Stomach smooth muscle (tissue), 2 donors: ENCODE measurements at regions not wholly inside any gene's neighbourhood (a gene's known extent, or its start where the extent isn't known, plus 50 kb on each side); places are given as distances from the start of the nearest gene placed in this dataset.

ENCODE experiments used
- H3K27ac ChIP-seq: one replicate; pipeline ENCODE4 v1.7.0; 2013; ENCODE audit warnings: mild to moderate bottlenecking, low read length, inconsistent platforms
- H3K27me3 ChIP-seq, 2 donors: one replicate each; pipeline ENCODE4 v1.7.0; 2013; ENCODE audit warnings: low read length in 2 of 2; ENCODE audit not compliant: insufficient read depth in 2 of 2, control insufficient read depth in 1 of 2
- H3K36me3 ChIP-seq, 2 donors: one replicate each; pipeline ENCODE4 v1.7.0; 2013; ENCODE audit warnings: low read length in 2 of 2; ENCODE audit not compliant: control insufficient read depth in 2 of 2, insufficient read depth in 2 of 2
- H3K4me1 ChIP-seq: one replicate; pipeline ENCODE4 v1.7.0; 2013; ENCODE audit warnings: low read length; ENCODE audit not compliant: control insufficient read depth, insufficient read depth
- H3K4me3 ChIP-seq, 2 donors: one replicate each; pipeline ENCODE4 v1.7.0; 2013; ENCODE audit warnings: low read length in 2 of 2
- H3K9ac ChIP-seq, 2 donors: one replicate each; pipeline ENCODE4 v1.7.0; 2013; ENCODE audit warnings: low read length in 2 of 2, mild to moderate bottlenecking in 1 of 2
- H3K9me3 ChIP-seq, 2 donors: one replicate each; pipeline ENCODE4 v1.7.0; 2013; ENCODE audit warnings: low read length in 2 of 2; ENCODE audit not compliant: control insufficient read depth in 2 of 2
- donor health status: healthy.
- donor health status: Pancreatic carcinoma.

DNA sequence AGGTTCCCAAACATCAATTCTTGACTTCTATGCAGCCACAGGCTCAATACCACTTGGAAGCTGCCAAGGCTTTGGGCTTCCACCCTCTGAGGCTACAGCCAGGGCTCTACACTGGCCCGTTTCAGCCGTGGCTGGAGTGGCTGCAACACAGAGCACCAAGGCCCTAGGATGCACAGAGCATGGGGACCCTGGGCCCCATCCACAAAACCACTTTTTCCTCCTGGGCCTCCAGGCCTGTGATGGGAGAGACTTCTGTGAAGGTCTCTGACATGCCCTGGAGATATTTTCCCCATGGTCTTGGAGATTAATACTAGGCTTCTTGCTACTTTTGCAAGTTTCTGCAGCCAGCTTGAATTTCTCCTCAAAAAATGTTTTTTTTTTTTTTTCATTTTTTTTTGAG lies 655.4 kb upstream of the ZP4 start:
- no peaks in the 10 kb centered on the region for H3K9me3 ChIP-seq
- H3K27ac ChIP-seq = no peak overlapping the region
- no peaks in the 10 kb centered on the region for H3K27me3 ChIP-seq
- no peak overlapping the region for H3K9ac ChIP-seq
- H3K36me3 ChIP-seq = no peaks in the 10 kb centered on the region
- no peak overlapping the region for H3K4me3 ChIP-seq
- H3K4me1 ChIP-seq = no peaks in the 10 kb centered on the region

DNA sequence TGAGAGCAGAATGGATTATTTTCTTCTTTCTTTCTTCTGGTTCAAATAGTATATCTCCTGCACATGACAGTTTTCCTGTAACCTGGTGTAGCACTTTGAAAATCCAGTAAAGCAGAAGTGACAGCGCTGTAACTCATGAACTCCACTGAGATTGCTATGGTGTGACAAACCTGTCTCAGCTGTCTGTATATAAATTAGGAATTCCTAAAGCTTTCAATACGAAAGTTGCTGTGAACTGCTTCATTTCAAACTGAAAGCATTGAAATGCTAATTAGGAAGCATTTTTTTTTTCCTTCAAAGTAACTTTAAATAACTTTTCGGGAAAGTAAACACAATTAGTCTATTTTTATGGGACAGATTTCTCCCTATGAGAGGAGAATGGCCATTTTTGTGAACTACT lies 646.9 kb upstream of the ZP4 start:
- H3K27ac ChIP-seq = no peak overlapping the region
- H3K4me3 ChIP-seq = no peak overlapping the region
- no peaks in the 10 kb centered on the region for H3K4me1 ChIP-seq
- no peaks in the 10 kb centered on the region for H3K27me3 ChIP-seq
- H3K9me3 ChIP-seq = no peaks in the 10 kb centered on the region
- H3K36me3 ChIP-seq = no peaks in the 10 kb centered on the region
- no peak overlapping the region for H3K9ac ChIP-seq

DNA sequence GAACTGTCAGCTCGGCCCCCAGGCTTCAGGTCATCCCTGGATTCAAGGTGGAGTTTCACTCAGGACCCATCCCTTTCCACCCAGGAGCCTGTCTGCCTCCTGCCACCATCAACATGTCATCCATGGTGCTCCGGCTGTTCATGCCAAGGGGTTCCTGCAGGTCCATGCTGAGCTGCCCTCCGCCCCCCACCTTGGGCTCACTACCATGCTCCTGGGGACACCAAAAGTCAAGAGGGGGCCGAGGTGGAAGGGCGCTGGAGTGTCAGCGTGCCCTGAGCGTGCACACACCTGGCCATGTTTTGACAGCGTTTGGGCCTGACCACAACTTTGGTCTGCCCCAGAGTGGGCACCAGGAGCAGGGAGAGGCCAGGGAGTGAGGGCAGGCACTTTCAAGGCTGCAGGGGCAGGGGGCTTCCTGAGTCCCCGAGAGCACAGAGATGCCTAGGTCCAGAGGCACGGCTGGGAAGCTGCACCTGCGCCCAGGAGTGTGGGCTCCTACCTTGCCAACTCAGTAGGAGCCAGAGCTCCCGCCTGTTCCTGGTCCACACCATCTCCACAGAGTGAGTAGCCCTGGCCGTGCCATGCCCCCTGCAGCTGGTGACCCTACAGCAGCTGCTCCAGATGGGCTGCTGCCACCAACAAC lies 639.6 kb upstream of the ZP4 start:
- H3K9me3 ChIP-seq = no peaks in the 10 kb centered on the region
- no peaks in the 10 kb centered on the region for H3K4me1 ChIP-seq
- no peaks in the 10 kb centered on the region for H3K36me3 ChIP-seq
- H3K4me3 ChIP-seq = no peak overlapping the region
- H3K27ac ChIP-seq = no peak overlapping the region
- H3K27me3 ChIP-seq = no peaks in the 10 kb centered on the region
- H3K9ac ChIP-seq = no peak overlapping the region

DNA sequence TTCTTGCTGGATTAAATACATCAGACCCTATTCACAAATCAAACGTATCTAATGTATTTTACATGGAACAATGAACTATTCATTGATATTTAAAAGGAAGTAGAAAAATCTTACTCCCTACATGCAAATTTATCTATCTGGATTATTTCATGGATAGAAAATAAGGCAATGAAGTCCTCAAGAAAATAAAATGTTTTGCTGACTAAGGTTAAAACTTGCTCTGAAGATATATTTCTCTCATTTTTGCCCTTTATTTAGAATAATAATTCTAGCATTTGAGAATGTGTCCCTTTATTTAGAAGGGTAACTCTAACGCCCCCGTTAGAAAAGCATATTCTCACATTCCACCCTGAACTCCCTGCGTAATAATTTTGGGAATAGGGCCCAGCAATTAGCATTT lies 627.0 kb upstream of the ZP4 start:
- no peaks in the 10 kb centered on the region for H3K4me1 ChIP-seq
- no peak overlapping the region for H3K27ac ChIP-seq
- no peaks in the 10 kb centered on the region for H3K27me3 ChIP-seq
- peaks cover 0 to 4% of the 10 kb centered on the region in 2 donors for H3K9me3 ChIP-seq
- H3K9ac ChIP-seq = no peak overlapping the region
- H3K4me3 ChIP-seq = no peak overlapping the region
- H3K36me3 ChIP-seq = no peaks in the 10 kb centered on the region

DNA sequence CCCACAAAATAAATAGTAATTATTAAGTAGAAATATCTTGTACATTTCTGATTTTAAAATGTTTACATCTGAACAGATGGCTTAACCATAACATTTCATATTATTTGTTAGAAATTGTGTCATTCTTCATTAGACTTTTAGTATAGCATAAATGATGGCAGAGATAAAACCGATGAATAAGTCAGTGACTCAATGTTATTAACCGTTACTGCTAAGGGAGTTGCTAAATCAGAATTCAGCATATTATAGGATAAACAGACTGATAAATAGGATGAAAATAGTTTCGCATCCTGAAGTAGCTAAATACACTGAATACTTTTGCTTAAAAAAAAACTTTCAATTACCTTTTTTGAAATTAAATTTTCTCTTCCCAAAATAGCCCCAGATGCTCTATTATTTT lies 610.6 kb upstream of the ZP4 start:
- no peaks in the 10 kb centered on the region for H3K27me3 ChIP-seq
- no peaks in the 10 kb centered on the region for H3K4me1 ChIP-seq

DNA sequence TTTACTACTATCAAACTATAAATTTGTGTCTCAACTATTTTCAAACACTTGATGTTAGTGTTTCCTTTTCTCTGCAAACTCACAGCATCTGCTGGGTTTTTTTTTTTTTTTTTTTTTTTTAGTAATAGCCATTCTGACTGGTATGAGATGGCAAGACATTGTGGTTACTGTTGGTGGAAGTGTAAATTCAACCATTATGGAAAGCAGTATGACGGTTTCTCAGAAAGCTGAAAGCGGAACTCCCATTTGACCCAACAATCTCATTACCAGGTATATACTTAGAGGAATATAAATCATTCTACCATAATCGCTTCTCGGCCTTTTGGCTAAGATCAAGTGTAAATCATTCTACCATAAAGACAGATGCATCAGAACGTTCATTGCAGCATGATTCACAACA lies 608.3 kb upstream of the ZP4 start:
- no peaks in the 10 kb centered on the region for H3K27me3 ChIP-seq
- no peak overlapping the region for H3K4me3 ChIP-seq
- no peak overlapping the region for H3K9ac ChIP-seq
- H3K36me3 ChIP-seq = no peaks in the 10 kb centered on the region
- no peaks in the 10 kb centered on the region for H3K4me1 ChIP-seq
- H3K27ac ChIP-seq = no peak overlapping the region
- H3K9me3 ChIP-seq = peaks cover 0 to 5% of the 10 kb centered on the region in 2 donors

More for the DNA sequence above, 610.6 kb upstream of the ZP4 start:
- no peaks in the 10 kb centered on the region for H3K36me3 ChIP-seq
- H3K4me3 ChIP-seq = no peak overlapping the region
- H3K9me3 ChIP-seq = peaks cover 0 to 5% of the 10 kb centered on the region in 2 donors
- H3K27ac ChIP-seq = no peak overlapping the region
- no peak overlapping the region for H3K9ac ChIP-seq

DNA sequence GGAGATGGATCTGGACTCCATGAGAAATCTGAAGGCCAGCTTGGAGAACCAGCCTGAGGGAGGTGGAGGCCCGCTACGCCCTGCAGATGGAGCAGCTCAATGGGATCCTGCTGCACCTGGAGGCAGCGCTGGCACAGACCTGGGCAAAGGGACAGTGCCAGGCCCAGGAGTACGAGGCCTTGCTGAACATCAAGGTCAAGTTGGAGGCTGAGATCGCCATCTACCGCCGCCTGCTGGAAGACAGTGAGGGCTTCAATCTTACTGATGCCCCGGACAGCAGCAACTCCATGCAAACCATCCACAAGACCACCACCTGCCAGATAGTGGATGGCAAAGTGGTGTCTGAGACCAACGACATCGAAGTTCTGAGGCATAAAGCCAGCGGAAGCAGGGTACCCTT lies 601.5 kb upstream of the ZP4 start:
- Histone ChIP-seq H3K9ac (no peak overlapping the region), H3K4me1 (no peaks in the 10 kb centered on the region), H3K27me3 (no peaks in the 10 kb centered on the region), H3K4me3 (no peak overlapping the region), H3K27ac (no peak overlapping the region), H3K36me3 (no peaks in the 10 kb centered on the region), H3K9me3 (no peaks in the 10 kb centered on the region)

DNA sequence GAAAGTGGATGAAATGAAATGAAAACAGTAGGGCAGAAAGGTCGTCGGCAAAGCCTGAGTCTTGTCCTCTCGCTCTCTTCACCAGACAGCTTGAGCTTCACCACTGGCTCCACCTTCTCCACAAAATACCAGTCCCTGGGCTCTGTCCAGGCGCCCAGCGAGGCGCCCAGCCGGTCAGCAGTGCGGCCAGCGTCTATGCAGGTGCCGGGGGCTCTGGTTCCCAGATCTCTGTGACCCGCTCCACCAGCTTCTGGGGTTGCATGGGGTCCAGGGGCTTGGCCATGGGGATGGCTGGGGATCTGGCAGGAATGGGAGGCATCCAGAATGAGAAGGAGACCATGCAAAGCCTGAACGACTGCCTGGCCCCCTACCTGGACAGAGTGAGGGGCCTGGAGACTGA lies 600.5 kb upstream of the ZP4 start:
- H3K27me3 ChIP-seq = no peaks in the 10 kb centered on the region
- H3K27ac ChIP-seq = no peak overlapping the region
- H3K9me3 ChIP-seq = no peaks in the 10 kb centered on the region
- no peak overlapping the region for H3K4me3 ChIP-seq
- no peaks in the 10 kb centered on the region for H3K36me3 ChIP-seq
- H3K4me1 ChIP-seq = no peaks in the 10 kb centered on the region
- H3K9ac ChIP-seq = no peak overlapping the region

DNA sequence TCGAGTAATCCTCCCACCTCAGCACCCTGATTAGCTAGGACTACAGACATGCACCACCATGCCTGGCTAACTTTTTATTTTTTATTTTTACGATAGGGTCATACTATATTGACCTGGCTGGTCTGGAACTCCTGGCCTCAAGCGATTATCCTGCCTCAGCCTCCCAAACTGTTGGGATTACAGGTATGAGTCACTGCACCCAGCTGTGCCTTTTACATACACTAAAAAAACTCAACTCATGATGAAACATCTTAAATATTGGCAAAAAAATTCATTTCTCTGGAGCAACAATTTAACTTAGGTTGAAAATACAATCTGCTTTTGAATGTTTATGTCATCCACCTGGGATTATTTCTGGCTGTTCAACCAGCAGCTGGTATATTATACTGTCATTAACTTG lies 598.3 kb upstream of the ZP4 start:
- Histone ChIP-seq H3K9ac (no peak overlapping the region), H3K4me1 (no peaks in the 10 kb centered on the region), H3K36me3 (no peaks in the 10 kb centered on the region), H3K9me3 (no peaks in the 10 kb centered on the region), H3K27me3 (no peaks in the 10 kb centered on the region), H3K4me3 (no peak overlapping the region), H3K27ac (no peak overlapping the region)

DNA sequence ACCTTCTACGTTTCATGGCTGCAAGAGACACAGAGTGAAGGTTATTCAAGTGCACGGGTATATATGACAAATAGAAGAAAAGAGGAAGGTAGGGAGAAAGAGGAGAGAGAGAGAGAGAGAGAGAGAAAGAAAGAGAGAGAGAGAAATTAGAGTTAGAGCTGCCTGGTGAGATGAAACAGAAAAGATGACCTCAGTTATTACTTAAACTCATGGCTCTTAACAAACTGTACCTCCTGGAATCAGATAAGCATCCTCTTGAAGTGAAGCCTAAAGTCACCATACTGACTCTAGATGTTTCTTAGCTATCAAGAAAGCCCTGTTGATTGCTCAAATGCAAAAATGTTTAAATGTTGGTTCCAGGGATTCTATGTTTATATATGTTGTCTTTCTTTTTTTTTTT lies 597.7 kb upstream of the ZP4 start:
- Histone ChIP-seq H3K27me3 (no peaks in the 10 kb centered on the region), H3K27ac (no peak overlapping the region), H3K36me3 (no peaks in the 10 kb centered on the region), H3K4me3 (no peak overlapping the region), H3K9ac (no peak overlapping the region), H3K9me3 (no peaks in the 10 kb centered on the region), H3K4me1 (no peaks in the 10 kb centered on the region)

DNA sequence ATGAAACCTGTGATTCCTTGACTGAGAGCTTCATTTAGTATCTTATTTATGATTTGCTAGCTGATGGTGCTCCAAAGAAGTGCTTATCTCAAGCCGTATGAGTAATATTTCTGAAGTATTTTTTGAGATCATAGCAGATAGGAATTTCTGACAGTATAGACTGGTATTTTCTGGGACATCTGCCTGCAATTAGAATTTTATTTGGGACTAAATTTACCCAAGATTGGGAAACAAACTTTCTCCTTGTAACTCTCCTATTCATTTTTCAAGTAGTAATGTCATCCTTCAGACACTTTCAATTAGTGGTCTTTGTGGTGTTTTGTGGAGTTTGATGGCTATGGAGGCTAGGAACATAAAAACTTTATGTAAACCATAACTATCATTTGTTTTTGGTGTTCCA lies 597.2 kb upstream of the ZP4 start:
- Histone ChIP-seq H3K4me1 (no peaks in the 10 kb centered on the region), H3K27ac (no peak overlapping the region), H3K9ac (no peak overlapping the region), H3K9me3 (no peaks in the 10 kb centered on the region), H3K36me3 (no peaks in the 10 kb centered on the region), H3K4me3 (no peak overlapping the region), H3K27me3 (no peaks in the 10 kb centered on the region)
